ENCODE measurements at regions not wholly inside any gene's neighbourhood (a gene's known extent, or its start where the extent isn't known, plus 50 kb on each side); places are given as distances from the start of the nearest gene placed in this dataset.

DNA sequence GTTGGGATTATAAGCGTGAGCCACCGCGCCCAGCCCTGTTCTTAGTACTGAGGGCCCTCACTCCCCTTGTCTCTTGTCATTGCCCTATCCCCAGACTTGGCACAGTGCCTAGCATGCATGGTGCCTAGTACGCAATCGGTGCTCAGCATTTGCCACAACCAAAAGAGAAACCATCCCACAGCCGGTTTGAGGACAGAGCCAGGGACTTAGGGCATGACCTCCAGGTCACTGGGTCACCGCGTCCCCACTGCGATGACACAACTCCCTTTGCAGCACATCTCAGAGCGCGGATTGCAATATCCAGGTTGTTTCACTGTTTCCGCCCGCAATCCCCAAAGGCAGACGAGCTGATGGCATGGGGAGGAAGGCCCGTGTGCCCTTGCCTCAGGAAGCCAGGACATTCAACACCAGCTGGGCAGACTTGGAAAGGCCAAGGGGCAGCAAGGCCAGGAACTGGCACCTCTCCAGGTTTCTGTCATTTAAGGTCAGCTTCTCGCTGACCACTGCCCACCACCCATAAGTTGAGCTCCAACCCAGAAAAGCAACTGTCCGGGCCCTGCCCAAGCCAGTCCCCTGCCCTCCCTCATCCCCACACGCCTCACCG lies 274.5 kb downstream of the MRTFB start:
- Histone ChIP-seq H3K27ac (ENCODE audit: insufficient read length, low read depth, low read length) (no peak overlapping the region), H3K79me1 (ENCODE audit: insufficient read depth, low read depth, low read length, poor library complexity, severe bottlenecking) (no peaks in the 10 kb centered on the region), H3K4ac (ENCODE audit: low read depth, low read length) (no peak overlapping the region), H3K23ac (ENCODE audit: insufficient read length, low read depth, low read length) (no peak overlapping the region), H4K8ac (replicated peaks; ENCODE audit: insufficient read length, low read depth, low read length) (no peak overlapping the region), H3K79me2 (ENCODE audit: insufficient read depth, low read length) (no peaks in the 10 kb centered on the region), H2BK15ac (ENCODE audit: low read depth, low read length) (no peak overlapping the region), H4K5ac (ENCODE audit: insufficient read length, low read depth, low read length) (no peak overlapping the region), H3K9me3 (ENCODE audit: control insufficient read depth, low read depth, low read length) (no peaks in the 10 kb centered on the region), H3K14ac (ENCODE audit: insufficient read depth, low read length) (no peak overlapping the region; the same call in 1 of the 2 replicates), H3T11ph (ENCODE audit: low read length) (no peak overlapping the region), H3K18ac (ENCODE audit: insufficient read length, low read depth, low read length) (no peak overlapping the region), H2BK20ac (ENCODE audit: low read depth, low read length, poor library complexity, severe bottlenecking) (no peak overlapping the region), H2BK120ac (ENCODE audit: low read depth, low read length, poor library complexity, severe bottlenecking) (no peak overlapping the region), H2AK5ac (ENCODE audit: insufficient read length, low read length) (no peak overlapping the region), H4K91ac (ENCODE audit: insufficient read length, low read depth, low read length) (no peak overlapping the region), H2BK5ac (ENCODE audit: insufficient read length, low read length) (no peak overlapping the region), H3K4me1 (ENCODE audit: insufficient read depth, low read length) (no peaks in the 10 kb centered on the region), H2BK12ac (ENCODE audit: insufficient read length, low read depth, low read length) (no peak overlapping the region), H3K23me2 (ENCODE audit: insufficient read length, low read depth, low read length, poor library complexity, severe bottlenecking) (no peaks in the 10 kb centered on the region), H2AFZ (ENCODE audit: low read length) (no peak overlapping the region), H4K20me1 (ENCODE audit: control insufficient read depth, insufficient read depth, insufficient read length) (no peaks in the 10 kb centered on the region), H3K4me2 (ENCODE audit: insufficient read depth, insufficient read length, low read length) (no peak overlapping the region), H3K9ac (ENCODE audit: extremely low read depth, insufficient read length, low read length) (no peak overlapping the region), H3K27me3 (ENCODE audit: insufficient read depth, low read length) (no peaks in the 10 kb centered on the region), H3K56ac (ENCODE audit: insufficient read length, low read depth, low read length) (no peak overlapping the region)
- TF ChIP-seq, protein P1, sequence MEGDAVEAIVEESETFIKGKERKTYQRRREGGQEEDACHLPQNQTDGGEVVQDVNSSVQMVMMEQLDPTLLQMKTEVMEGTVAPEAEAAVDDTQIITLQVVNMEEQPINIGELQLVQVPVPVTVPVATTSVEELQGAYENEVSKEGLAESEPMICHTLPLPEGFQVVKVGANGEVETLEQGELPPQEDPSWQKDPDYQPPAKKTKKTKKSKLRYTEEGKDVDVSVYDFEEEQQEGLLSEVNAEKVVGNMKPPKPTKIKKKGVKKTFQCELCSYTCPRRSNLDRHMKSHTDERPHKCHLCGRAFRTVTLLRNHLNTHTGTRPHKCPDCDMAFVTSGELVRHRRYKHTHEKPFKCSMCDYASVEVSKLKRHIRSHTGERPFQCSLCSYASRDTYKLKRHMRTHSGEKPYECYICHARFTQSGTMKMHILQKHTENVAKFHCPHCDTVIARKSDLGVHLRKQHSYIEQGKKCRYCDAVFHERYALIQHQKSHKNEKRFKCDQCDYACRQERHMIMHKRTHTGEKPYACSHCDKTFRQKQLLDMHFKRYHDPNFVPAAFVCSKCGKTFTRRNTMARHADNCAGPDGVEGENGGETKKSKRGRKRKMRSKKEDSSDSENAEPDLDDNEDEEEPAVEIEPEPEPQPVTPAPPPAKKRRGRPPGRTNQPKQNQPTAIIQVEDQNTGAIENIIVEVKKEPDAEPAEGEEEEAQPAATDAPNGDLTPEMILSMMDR (conservative IDR thresholded peaks at IDR 0.05), result no peak
- no peak overlapping the region for H3K4me3 Mint-ChIP-seq
- WGBS (ENCODE audit: extremely low coverage, insufficient read length, low lambda C conversion rate), result no CpG with 5 or more reads among the region's 19 CpGs
- no peak overlapping the region; a peak in 1 of 7 replicates for H3K27ac Mint-ChIP-seq
- H3K36me3 Mint-ChIP-seq (ENCODE audit: insufficient read depth in 1 of 3, low read depth in 3 of 3), result peaks cover 4 to 22% (median 4%) of the 10 kb centered on the region in 3 experiments
- H3K9me3 Mint-ChIP-seq, result peaks cover 17 to 20% of the 10 kb centered on the region in 2 experiments
- H3K27me3 Mint-ChIP-seq (ENCODE audit: low read depth), result peaks cover 10% of the 10 kb centered on the region
- H3K4me1 Mint-ChIP-seq, result peaks cover 0 to 7% of the 10 kb centered on the region in 2 experiments; a peak in 2 of 4 replicates
- DNase-seq, result no peak

All from H9 (cell line).